Tibial nerve (tissue), 4 donors: ENCODE measurements at regions not wholly inside any gene's neighbourhood (a gene's known extent, or its start where the extent isn't known, plus 50 kb on each side); places are given as distances from the start of the nearest gene placed in this dataset.

Source experiments
- DNase-seq, 2 donors: peaks; one replicate each; pipeline ENCODE4 v3.0.0-alpha.2; 2019; ENCODE audit warnings: low spot score in 2 of 2
- H3K27ac ChIP-seq, 4 donors: fragments of 200-600 bp; sonication (generic) in 3 of 4; one replicate each; pipeline ENCODE4 v1.5.1; 2017 to 2019; ENCODE audit warnings: mild to moderate bottlenecking in 1 of 4
- H3K27me3 ChIP-seq, 2 donors: fragments of 200-600 bp; sonication (generic) in 1 of 2; one replicate each; pipeline versions ENCODE4 v1.5.1 to v1.6.0; 2017 to 2019
- H3K36me3 ChIP-seq, 3 donors: fragments of 200-600 bp; sonication (generic); one replicate each; pipeline ENCODE4 v1.5.1; 2018 to 2019
- H3K4me1 ChIP-seq, 4 donors: fragments of 200-600 bp; sonication (generic) in 3 of 4; one replicate each; pipeline ENCODE4 v1.5.1; 2017 to 2019
- H3K4me3 ChIP-seq, 4 donors: fragments of 200-600 bp; sonication (generic) in 3 of 4; one replicate each; pipeline ENCODE4 v1.5.1; 2017 to 2019; ENCODE audit warnings: mild to moderate bottlenecking in 1 of 4, moderate library complexity in 1 of 4
- H3K9me3 ChIP-seq, 4 donors: fragments of 200-600 bp; sonication (generic) in 3 of 4; one replicate each; pipeline ENCODE4 v1.5.1; 2017 to 2019
- EP300 ChIP-seq, 2 donors: sonication (generic); formaldehyde crosslinking; IDR thresholded peaks; one replicate each; pipeline ENCODE4 v1.6.1; 2017; ENCODE audit warnings: antibody characterized with exemption in 2 of 2, mild to moderate bottlenecking in 1 of 2
- POLR2A ChIP-seq, 2 donors: fragments of 450-650 bp; IDR thresholded peaks; one replicate each; pipeline ENCODE4 v1.6.1; 2017; ENCODE audit warnings: antibody characterized with exemption in 2 of 2, mild to moderate bottlenecking in 2 of 2, moderate library complexity in 2 of 2
- WGBS, 2 donors: methylation state at CpG; one replicate each; pipeline ENCODE4 v1.1.5; 2018; 5-methylcytosine and 5-hydroxymethylcytosine counted together
- TF ChIP-seq, protein P1 (sequence below), 5 experiments: fragments of 200-600 bp in 3 of 5; fragments of 450-650 bp in 2 of 5; sonication (generic) in 3 of 5; IDR thresholded peaks; one replicate each; pipeline ENCODE4 v1.5.1; 2016 to 2019; ENCODE audit warnings: antibody characterized with exemption in 5 of 5, mild to moderate bottlenecking in 3 of 5, moderate library complexity in 2 of 5

DNA sequence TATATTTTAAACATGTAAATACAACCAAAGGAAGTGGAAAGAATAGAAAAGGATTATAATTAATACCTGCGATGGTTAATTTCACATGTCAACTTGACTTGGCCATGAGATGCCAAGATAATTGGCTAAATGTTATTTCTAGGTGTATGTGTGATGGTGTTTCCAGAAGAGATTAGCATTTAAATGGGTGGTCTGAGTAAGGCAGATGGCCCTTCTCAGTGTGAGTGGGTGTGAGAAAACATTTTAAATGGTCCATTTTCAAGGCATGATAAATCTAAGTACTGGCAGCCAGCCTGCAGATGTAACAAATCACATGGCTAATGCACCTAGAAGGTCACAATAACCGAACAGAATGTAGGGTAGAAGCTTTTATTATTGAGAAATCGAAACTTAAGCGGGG is 99.6 kb upstream of the CDH7 start:
- Histone ChIP-seq H3K4me1 (no peaks in the 10 kb centered on the region), H3K36me3 (no peaks in the 10 kb centered on the region), H3K4me3 (no peak overlapping the region), H3K27ac (no peak overlapping the region), H3K9me3 (peaks cover 0 to 26% (median 0%) of the 10 kb centered on the region in 4 donors), H3K27me3 (no peaks in the 10 kb centered on the region)
- 74 to 78% methylated on average over 4 of the region's 4 CpGs for WGBS, 2 donors
- DNase-seq: no peak
- TF ChIP-seq EP300 (IDR thresholded peaks at IDR 0.05) (no peak), POLR2A (IDR thresholded peaks at IDR 0.05) (no peak)
- TF ChIP-seq, protein P1, sequence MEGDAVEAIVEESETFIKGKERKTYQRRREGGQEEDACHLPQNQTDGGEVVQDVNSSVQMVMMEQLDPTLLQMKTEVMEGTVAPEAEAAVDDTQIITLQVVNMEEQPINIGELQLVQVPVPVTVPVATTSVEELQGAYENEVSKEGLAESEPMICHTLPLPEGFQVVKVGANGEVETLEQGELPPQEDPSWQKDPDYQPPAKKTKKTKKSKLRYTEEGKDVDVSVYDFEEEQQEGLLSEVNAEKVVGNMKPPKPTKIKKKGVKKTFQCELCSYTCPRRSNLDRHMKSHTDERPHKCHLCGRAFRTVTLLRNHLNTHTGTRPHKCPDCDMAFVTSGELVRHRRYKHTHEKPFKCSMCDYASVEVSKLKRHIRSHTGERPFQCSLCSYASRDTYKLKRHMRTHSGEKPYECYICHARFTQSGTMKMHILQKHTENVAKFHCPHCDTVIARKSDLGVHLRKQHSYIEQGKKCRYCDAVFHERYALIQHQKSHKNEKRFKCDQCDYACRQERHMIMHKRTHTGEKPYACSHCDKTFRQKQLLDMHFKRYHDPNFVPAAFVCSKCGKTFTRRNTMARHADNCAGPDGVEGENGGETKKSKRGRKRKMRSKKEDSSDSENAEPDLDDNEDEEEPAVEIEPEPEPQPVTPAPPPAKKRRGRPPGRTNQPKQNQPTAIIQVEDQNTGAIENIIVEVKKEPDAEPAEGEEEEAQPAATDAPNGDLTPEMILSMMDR (IDR thresholded peaks at IDR 0.05): no peak

DNA sequence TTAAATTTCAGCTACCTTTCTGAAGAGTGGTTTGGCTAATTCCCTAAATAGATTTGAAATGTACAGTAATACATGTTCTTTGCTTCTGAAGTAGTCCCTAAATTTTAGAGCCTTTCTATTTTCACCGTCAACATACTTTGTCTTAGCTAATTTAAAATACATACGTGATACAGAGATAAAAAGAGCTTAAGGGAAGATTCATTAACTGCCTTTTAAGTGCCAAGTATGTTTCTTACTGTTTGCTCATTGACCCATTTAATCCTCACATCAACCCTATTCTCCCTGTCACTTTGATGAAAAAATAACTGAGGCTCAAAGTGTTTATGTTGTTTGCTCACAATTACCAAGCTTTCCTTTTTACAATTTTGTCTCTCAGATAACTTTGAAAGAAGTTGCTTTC is 118.6 kb upstream of the CDH7 start:
- Histone ChIP-seq H3K4me3 (no peak overlapping the region), H3K36me3 (no peaks in the 10 kb centered on the region), H3K27ac (no peak overlapping the region), H3K27me3 (no peaks in the 10 kb centered on the region), H3K9me3 (no peaks in the 10 kb centered on the region), H3K4me1 (no peaks in the 10 kb centered on the region)
- DNase-seq: no peak
- TF ChIP-seq, protein P1 (IDR thresholded peaks at IDR 0.05): no peak
- no peak for TF ChIP-seq EP300 (IDR thresholded peaks at IDR 0.05)
- no peak for TF ChIP-seq POLR2A (IDR thresholded peaks at IDR 0.05)
- 82 to 84% methylated on average over 2 of the region's 2 CpGs for WGBS, 2 donors

DNA sequence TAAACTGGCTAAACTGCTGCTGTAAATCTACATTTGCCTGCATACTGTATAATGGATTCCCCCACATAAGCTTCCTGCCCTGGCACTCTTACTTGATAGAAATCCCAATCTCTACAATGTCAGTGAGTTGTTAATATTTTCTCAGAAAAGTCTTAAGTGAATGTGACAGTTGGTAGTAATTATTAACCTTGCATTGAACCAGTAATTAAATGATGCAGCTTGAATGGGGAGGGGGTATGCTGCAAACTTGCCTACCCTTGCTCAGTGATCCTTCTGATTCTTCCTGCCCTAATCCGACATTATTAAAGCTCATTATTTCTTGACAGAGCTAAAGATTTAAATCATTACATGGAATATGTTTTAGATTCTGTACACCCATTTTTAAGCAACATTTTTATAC is 119.0 kb upstream of the CDH7 start:
- TF ChIP-seq POLR2A (IDR thresholded peaks at IDR 0.05) (no peak), EP300 (IDR thresholded peaks at IDR 0.05) (no peak)
- TF ChIP-seq, protein P1 (IDR thresholded peaks at IDR 0.05): no peak
- no peak for DNase-seq
- Histone ChIP-seq H3K27ac (no peak overlapping the region), H3K4me3 (no peak overlapping the region), H3K4me1 (no peaks in the 10 kb centered on the region), H3K27me3 (no peaks in the 10 kb centered on the region), H3K36me3 (no peaks in the 10 kb centered on the region), H3K9me3 (no peaks in the 10 kb centered on the region)
- WGBS, 2 donors: 86 to 93% methylated on average over 1 of the region's 1 CpG

DNA sequence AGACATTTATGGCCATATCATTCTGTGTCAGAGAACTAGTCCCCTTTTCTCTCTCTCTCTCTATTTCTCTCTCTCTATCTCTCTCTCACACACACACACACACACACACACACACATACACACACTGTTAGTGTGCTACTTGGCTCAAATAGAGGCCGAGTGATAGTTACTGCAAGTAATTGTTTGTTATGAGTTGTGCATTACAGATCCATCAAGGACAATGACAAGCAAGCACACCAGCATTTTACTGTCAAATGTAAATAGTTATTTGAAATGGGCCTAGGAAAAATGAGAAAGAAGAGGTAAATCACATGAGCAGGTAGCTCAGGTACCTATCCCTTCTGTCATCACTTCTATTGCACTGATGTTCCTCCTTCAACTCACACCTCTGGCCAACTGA is 122.4 kb upstream of the CDH7 start:
- 87 to 91% methylated on average over 1 of the region's 1 CpG for WGBS, 2 donors
- Histone ChIP-seq H3K36me3 (no peaks in the 10 kb centered on the region), H3K9me3 (no peaks in the 10 kb centered on the region), H3K4me3 (no peak overlapping the region), H3K27ac (no peak overlapping the region), H3K27me3 (no peaks in the 10 kb centered on the region), H3K4me1 (no peaks in the 10 kb centered on the region)
- TF ChIP-seq POLR2A (IDR thresholded peaks at IDR 0.05) (no peak), EP300 (IDR thresholded peaks at IDR 0.05) (no peak)
- TF ChIP-seq, protein P1 (IDR thresholded peaks at IDR 0.05): no peak
- DNase-seq: no peak

DNA sequence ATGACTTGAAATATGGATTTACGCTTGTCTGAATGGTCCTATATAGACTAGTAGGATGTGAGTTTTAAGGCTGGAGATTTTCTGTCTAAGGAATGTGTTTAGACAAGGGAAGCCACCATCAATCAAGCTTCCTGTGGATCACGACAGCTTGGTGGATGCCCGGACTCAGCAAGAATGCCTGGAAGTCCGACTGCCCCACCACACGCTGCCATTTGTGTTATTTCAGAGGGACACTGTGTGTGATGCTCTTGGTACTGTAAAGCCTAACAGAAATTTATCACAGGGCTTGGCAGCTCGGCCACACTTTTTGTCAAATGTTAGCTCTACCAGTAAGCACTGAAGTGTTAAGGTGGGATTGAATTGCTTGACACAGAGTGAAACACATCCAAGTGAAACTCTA is 127.1 kb upstream of the CDH7 start:
- TF ChIP-seq POLR2A (IDR thresholded peaks at IDR 0.05): no peak
- TF ChIP-seq, protein P1 (IDR thresholded peaks at IDR 0.05): no peak
- TF ChIP-seq EP300 (IDR thresholded peaks at IDR 0.05): no peak
- Histone ChIP-seq H3K4me1 (no peaks in the 10 kb centered on the region), H3K9me3 (no peaks in the 10 kb centered on the region), H3K4me3 (no peak overlapping the region), H3K27ac (no peak overlapping the region), H3K27me3 (no peaks in the 10 kb centered on the region), H3K36me3 (no peaks in the 10 kb centered on the region)
- no peak for DNase-seq
- WGBS, 2 donors: 62 to 82% methylated on average over 6 of the region's 6 CpGs
